ENCODE measurements at regions not wholly inside any gene's neighbourhood (a gene's known extent, or its start where the extent isn't known, plus 50 kb on each side); places are given as distances from the start of the nearest gene placed in this dataset.

GRCh38 chr1:8077120-8077573, 51.0 kb upstream of the ERRFI1 start (continued):
- TF ChIP-seq ARID5B (CRISPR knock-in tag; IDR thresholded peaks at IDR 0.05) (peak; percentile 92), PPARG (CRISPR knock-in tag; conservative IDR thresholded peaks at IDR 0.05) (peak; percentile 60; the same call in 1 of the 2 replicates), NR2F1 (CRISPR knock-in tag; IDR thresholded peaks at IDR 0.05) (no peak), MAX (IDR thresholded peaks at IDR 0.05) (peak; percentile 82; the same call in 1 of the 2 replicates), PRMT3 (CRISPR knock-in tag; IDR thresholded peaks at IDR 0.05; ENCODE audit: borderline replicate concordance, low read depth) (no peak), ZBTB42 (CRISPR knock-in tag; IDR thresholded peaks at IDR 0.05) (peak; percentile 94), ZXDC (CRISPR knock-in tag; IDR thresholded peaks at IDR 0.05) (no peak), ZNF564 (CRISPR knock-in tag; IDR thresholded peaks at IDR 0.05) (no peak; the same call in 1 of the 2 replicates), SRF (IDR thresholded peaks at IDR 0.05; ENCODE audit: low read depth, low read length) (no peak), ZNF333 (CRISPR knock-in tag; IDR thresholded peaks at IDR 0.05; ENCODE audit: borderline replicate concordance) (no peak), KMT2A (CRISPR knock-in tag; IDR thresholded peaks at IDR 0.05) (peak; percentile 57; the same call in 1 of the 2 replicates), NFAT5 (CRISPR knock-in tag; IDR thresholded peaks at IDR 0.05) (no peak), ZBTB20 (CRISPR knock-in tag; IDR thresholded peaks at IDR 0.05; ENCODE audit: borderline replicate concordance, low read depth) (no peak), RXRA (CRISPR knock-in tag; IDR thresholded peaks at IDR 0.05) (peak; percentile 78; the same call in 1 of the 2 replicates), ATF4 (CRISPR knock-in tag; IDR thresholded peaks at IDR 0.05) (no peak), NR2F2 (IDR thresholded peaks at IDR 0.05; ENCODE audit: borderline replicate concordance, low read depth) (no peak; the same call in 1 of the 2 replicates), HDAC1 (CRISPR knock-in tag; IDR thresholded peaks at IDR 0.05) (peak; percentile 75)
